ENCODE measurements at regions not wholly inside any gene's neighbourhood (a gene's known extent, or its start where the extent isn't known, plus 50 kb on each side); places are given as distances from the start of the nearest gene placed in this dataset.

DNA sequence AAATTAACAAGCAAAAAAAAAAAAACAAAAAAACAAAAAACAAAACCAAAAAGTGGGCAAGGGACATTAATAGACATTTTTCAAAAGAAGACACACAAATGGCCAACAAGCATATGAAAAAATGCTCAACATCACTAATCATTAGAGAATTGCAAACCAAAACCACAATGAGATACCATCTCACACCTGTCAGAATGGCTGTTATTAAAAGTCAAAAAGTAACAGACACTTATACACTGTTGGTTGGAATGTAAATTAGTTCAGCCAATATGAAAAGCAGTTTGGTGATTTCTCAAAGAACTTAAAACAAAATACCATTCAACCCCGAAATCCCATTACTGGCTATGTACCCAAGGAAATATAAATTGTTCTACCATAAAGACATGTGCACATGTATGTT is 222.4 kb upstream of the CD96 start:
- TF ChIP-seq, protein P1, sequence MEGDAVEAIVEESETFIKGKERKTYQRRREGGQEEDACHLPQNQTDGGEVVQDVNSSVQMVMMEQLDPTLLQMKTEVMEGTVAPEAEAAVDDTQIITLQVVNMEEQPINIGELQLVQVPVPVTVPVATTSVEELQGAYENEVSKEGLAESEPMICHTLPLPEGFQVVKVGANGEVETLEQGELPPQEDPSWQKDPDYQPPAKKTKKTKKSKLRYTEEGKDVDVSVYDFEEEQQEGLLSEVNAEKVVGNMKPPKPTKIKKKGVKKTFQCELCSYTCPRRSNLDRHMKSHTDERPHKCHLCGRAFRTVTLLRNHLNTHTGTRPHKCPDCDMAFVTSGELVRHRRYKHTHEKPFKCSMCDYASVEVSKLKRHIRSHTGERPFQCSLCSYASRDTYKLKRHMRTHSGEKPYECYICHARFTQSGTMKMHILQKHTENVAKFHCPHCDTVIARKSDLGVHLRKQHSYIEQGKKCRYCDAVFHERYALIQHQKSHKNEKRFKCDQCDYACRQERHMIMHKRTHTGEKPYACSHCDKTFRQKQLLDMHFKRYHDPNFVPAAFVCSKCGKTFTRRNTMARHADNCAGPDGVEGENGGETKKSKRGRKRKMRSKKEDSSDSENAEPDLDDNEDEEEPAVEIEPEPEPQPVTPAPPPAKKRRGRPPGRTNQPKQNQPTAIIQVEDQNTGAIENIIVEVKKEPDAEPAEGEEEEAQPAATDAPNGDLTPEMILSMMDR (conservative IDR thresholded peaks at IDR 0.05) = no peak
- no peak for TF ChIP-seq ZFX (IDR thresholded peaks at IDR 0.05)
